Right atrium auricular region (tissue), 2 donors: ENCODE measurements at regions not wholly inside any gene's neighbourhood (a gene's known extent, or its start where the extent isn't known, plus 50 kb on each side); places are given as distances from the start of the nearest gene placed in this dataset.

ENCODE experiments used
- DNase-seq: peaks from one replicate; pipeline ENCODE4 v3.0.0-alpha.2; 2019; ENCODE audit warnings: low spot score
- H3K27ac ChIP-seq, 2 donors: fragments of 200-600 bp; sonication (generic); 1 replicate in 1 of 2; 2 replicates in 1 of 2; pipeline ENCODE4 v1.5.1; 2016 to 2019
- H3K27me3 ChIP-seq, 2 donors: fragments of 200-600 bp; sonication (generic); one replicate each; pipeline versions ENCODE4 v1.5.1 to v1.6.0; 2017 to 2019
- H3K36me3 ChIP-seq: fragments of 200-600 bp; sonication (generic); one replicate; pipeline ENCODE4 v1.5.1; 2016
- H3K4me1 ChIP-seq, 2 donors: fragments of 200-600 bp; sonication (generic); one replicate each; pipeline versions ENCODE4 v1.5.1 to v1.6.0; 2017 to 2019
- H3K4me3 ChIP-seq, 2 donors: fragments of 200-600 bp; sonication (generic); 1 replicate in 1 of 2; 2 replicates in 1 of 2; pipeline ENCODE4 v1.5.1; 2017 to 2019; ENCODE audit warnings: mild to moderate bottlenecking in 1 of 2, moderate library complexity in 1 of 2
- H3K9me3 ChIP-seq, 2 donors: fragments of 200-600 bp; sonication (generic); one replicate each; pipeline ENCODE4 v1.5.1; 2019
- CTCF ChIP-seq, 2 donors: fragments of 200-600 bp; sonication (generic); IDR thresholded peaks; one replicate each; pipeline ENCODE4 v1.5.1; 2019; ENCODE audit warnings: antibody characterized with exemption in 2 of 2

- H3K27ac ChIP-seq: no peak overlapping the region
- no peak overlapping the region for H3K4me3 ChIP-seq
- TF ChIP-seq CTCF (IDR thresholded peaks at IDR 0.05): no peak
- H3K36me3 ChIP-seq: no peaks in the 10 kb centered on the region
- H3K9me3 ChIP-seq: no peaks in the 10 kb centered on the region
- no peaks in the 10 kb centered on the region for H3K4me1 ChIP-seq
- DNase-seq: no peak
- H3K27me3 ChIP-seq: no peaks in the 10 kb centered on the region
Measured at GRCh38 chr1:43058056-43058455, 99.4 kb upstream of the SLC2A1 start.

- no peaks in the 10 kb centered on the region for H3K27me3 ChIP-seq
- TF ChIP-seq CTCF (IDR thresholded peaks at IDR 0.05): no peak
Measured at GRCh38 chr1:43057567-43057966, 98.9 kb upstream of the SLC2A1 start.

GRCh38 chr1:43056981-43057391 lies 98.3 kb upstream of the SLC2A1 start:
- Histone ChIP-seq H3K4me1 (no peaks in the 10 kb centered on the region), H3K4me3 (no peak overlapping the region), H3K36me3 (no peaks in the 10 kb centered on the region), H3K9me3 (no peaks in the 10 kb centered on the region), H3K27me3 (no peaks in the 10 kb centered on the region), H3K27ac (no peak overlapping the region)
- no peak for TF ChIP-seq CTCF (IDR thresholded peaks at IDR 0.05)
- DNase-seq: no peak

More at GRCh38 chr1:43057567-43057966, 98.9 kb upstream of the SLC2A1 start:
- Histone ChIP-seq H3K4me3 (no peak overlapping the region), H3K4me1 (no peaks in the 10 kb centered on the region), H3K27ac (no peak overlapping the region), H3K36me3 (no peaks in the 10 kb centered on the region), H3K9me3 (no peaks in the 10 kb centered on the region)
- no peak for DNase-seq

- H3K27ac ChIP-seq: no peak overlapping the region
Measured at GRCh38 chr1:43056460-43056859, 97.8 kb upstream of the SLC2A1 start.

GRCh38 chr1:43054961-43055360 lies 96.3 kb upstream of the SLC2A1 start:
- no peaks in the 10 kb centered on the region for H3K4me1 ChIP-seq
- no peak overlapping the region for H3K27ac ChIP-seq
- H3K36me3 ChIP-seq: no peaks in the 10 kb centered on the region
- H3K27me3 ChIP-seq: no peaks in the 10 kb centered on the region
- no peak for DNase-seq
- TF ChIP-seq CTCF (IDR thresholded peaks at IDR 0.05): no peak
- no peaks in the 10 kb centered on the region for H3K9me3 ChIP-seq
- no peak overlapping the region for H3K4me3 ChIP-seq

More at GRCh38 chr1:43056460-43056859, 97.8 kb upstream of the SLC2A1 start:
- Histone ChIP-seq H3K36me3 (no peaks in the 10 kb centered on the region), H3K4me3 (no peak overlapping the region), H3K27me3 (no peaks in the 10 kb centered on the region), H3K9me3 (no peaks in the 10 kb centered on the region), H3K4me1 (no peaks in the 10 kb centered on the region)
- DNase-seq: no peak
- no peak for TF ChIP-seq CTCF (IDR thresholded peaks at IDR 0.05)

GRCh38 chr1:43052786-43053439 lies 94.2 kb upstream of the SLC2A1 start:
- Histone ChIP-seq H3K4me3 (no peak overlapping the region), H3K36me3 (no peaks in the 10 kb centered on the region), H3K27ac (no peak overlapping the region), H3K9me3 (no peaks in the 10 kb centered on the region), H3K4me1 (no peaks in the 10 kb centered on the region), H3K27me3 (no peaks in the 10 kb centered on the region)
- TF ChIP-seq CTCF (IDR thresholded peaks at IDR 0.05): no peak
- DNase-seq: no peak
